ENCODE measurements at regions not wholly inside any gene's neighbourhood (a gene's known extent, or its start where the extent isn't known, plus 50 kb on each side); places are given as distances from the start of the nearest gene placed in this dataset.

DNA sequence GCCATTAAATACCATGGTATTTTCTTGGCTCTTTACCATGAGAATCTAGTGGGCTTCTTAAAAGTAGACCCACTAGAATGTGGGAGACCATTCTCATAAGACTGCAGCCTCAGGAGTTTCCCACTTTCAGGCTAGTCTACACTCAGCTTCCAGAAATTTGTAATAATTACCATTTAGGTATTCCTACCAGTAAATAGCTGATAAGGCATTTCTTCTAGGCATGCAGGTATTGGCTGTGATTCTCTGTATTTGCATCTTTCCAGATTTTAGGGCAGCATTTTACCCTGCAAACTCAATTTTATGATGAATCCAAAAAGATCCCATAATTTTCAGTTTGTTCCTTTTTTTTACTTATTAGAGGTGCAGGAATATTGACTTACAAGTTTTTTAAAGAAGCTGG, 496.6 kb downstream of the TRAM1L1 start:
- H3K36me3 ChIP-seq (ENCODE audit: control insufficient read depth in 2 of 2, insufficient read depth in 2 of 2, low read length in 2 of 2): no peaks in the 10 kb centered on the region
- no peak overlapping the region for H3K9ac ChIP-seq (ENCODE audit: low read depth in 1 of 2, low read length in 2 of 2)
- no peaks in the 10 kb centered on the region for H3K9me3 ChIP-seq (ENCODE audit: control insufficient read depth in 2 of 2, low read length in 2 of 2)
- H3K27me3 ChIP-seq (ENCODE audit: control insufficient read depth in 2 of 2, insufficient read depth in 2 of 2, low read length in 2 of 2): no peaks in the 10 kb centered on the region
- no peak overlapping the region for H3K4me3 ChIP-seq (ENCODE audit: low read length in 2 of 2)
- no peaks in the 10 kb centered on the region for H3K4me1 ChIP-seq (ENCODE audit: control insufficient read depth in 2 of 2, insufficient read depth in 2 of 2, low read length in 2 of 2)
- no peak overlapping the region for H3K27ac ChIP-seq (ENCODE audit: low read depth in 2 of 2, low read length in 2 of 2)

DNA sequence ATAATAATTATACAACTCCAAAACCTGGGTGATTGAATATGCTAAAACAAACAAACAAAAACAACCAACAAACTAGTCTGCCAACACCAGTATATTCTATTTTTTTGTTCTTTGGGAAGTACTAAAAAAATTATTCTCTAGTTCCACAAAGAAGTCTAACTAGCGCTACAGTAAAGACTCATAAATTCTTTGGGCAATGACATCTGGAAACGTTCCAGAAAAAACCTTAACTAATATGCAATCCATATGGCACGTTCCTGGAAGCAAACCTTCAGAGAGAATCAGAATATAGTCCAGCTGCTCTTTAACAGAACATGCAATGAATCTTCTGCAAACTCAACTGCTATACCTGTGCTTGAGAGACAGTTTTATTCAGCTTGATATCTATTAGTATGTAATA, 500.1 kb downstream of the TRAM1L1 start:
- H3K27me3 ChIP-seq (ENCODE audit: control insufficient read depth in 2 of 2, insufficient read depth in 2 of 2, low read length in 2 of 2): no peaks in the 10 kb centered on the region
- no peaks in the 10 kb centered on the region for H3K36me3 ChIP-seq (ENCODE audit: control insufficient read depth in 2 of 2, insufficient read depth in 2 of 2, low read length in 2 of 2)
- no peak overlapping the region for H3K9ac ChIP-seq (ENCODE audit: low read depth in 1 of 2, low read length in 2 of 2)
- H3K4me3 ChIP-seq (ENCODE audit: low read length in 2 of 2): no peak overlapping the region
- H3K9me3 ChIP-seq (ENCODE audit: control insufficient read depth in 2 of 2, low read length in 2 of 2): no peaks in the 10 kb centered on the region
- no peaks in the 10 kb centered on the region for H3K4me1 ChIP-seq (ENCODE audit: control insufficient read depth in 2 of 2, insufficient read depth in 2 of 2, low read length in 2 of 2)
- no peak overlapping the region for H3K27ac ChIP-seq (ENCODE audit: low read depth in 2 of 2, low read length in 2 of 2)

DNA sequence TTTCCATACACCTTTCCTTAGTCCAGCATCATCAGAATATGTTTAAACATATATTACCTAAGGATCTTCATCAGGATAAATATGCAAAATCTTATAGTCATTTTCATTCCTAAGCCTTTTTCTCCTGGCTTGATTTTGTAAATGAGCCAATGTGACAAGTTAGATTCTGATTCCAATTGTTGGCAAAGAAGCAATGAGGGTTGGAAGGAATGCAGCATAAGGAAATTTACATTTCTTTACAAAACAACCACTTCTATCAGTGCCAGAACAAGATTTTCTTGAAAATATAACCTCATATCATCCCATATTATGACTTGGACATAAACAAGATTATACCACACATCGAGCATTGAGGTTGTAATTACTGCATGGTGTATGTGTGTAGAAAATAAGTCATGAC, 508.1 kb downstream of the TRAM1L1 start:
- Histone ChIP-seq H3K27me3 (ENCODE audit: control insufficient read depth in 2 of 2, insufficient read depth in 2 of 2, low read length in 2 of 2) (no peaks in the 10 kb centered on the region), H3K4me3 (ENCODE audit: low read length in 2 of 2) (no peak overlapping the region), H3K9ac (ENCODE audit: low read depth in 1 of 2, low read length in 2 of 2) (no peak overlapping the region), H3K36me3 (ENCODE audit: control insufficient read depth in 2 of 2, insufficient read depth in 2 of 2, low read length in 2 of 2) (no peaks in the 10 kb centered on the region), H3K27ac (ENCODE audit: low read depth in 2 of 2, low read length in 2 of 2) (no peak overlapping the region), H3K4me1 (ENCODE audit: control insufficient read depth in 2 of 2, insufficient read depth in 2 of 2, low read length in 2 of 2) (no peaks in the 10 kb centered on the region), H3K9me3 (ENCODE audit: control insufficient read depth in 2 of 2, low read length in 2 of 2) (no peaks in the 10 kb centered on the region)

DNA sequence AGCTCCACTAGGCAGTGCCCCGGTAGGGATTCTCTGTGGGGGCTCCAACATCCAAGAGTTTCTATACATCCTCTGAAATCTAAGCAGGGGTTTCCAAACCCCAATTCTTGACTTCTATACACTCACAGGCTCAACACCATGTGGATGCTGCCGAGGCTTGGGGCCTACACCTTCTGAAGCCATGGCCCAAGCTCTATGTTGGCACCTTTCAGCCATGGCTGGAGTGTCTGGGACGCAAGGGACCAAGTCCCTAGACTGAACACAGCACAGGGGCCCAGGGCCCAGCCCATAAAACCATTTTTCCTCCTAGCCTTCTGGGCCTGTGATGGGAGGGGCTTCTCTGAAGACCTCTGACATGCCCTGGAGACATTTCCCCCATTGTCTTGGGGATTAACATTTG, 511.8 kb downstream of the TRAM1L1 start:
- Histone ChIP-seq H3K9me3 (ENCODE audit: control insufficient read depth in 2 of 2, low read length in 2 of 2) (no peaks in the 10 kb centered on the region), H3K36me3 (ENCODE audit: control insufficient read depth in 2 of 2, insufficient read depth in 2 of 2, low read length in 2 of 2) (no peaks in the 10 kb centered on the region), H3K27me3 (ENCODE audit: control insufficient read depth in 2 of 2, insufficient read depth in 2 of 2, low read length in 2 of 2) (no peaks in the 10 kb centered on the region), H3K27ac (ENCODE audit: low read depth in 2 of 2, low read length in 2 of 2) (no peak overlapping the region), H3K4me3 (ENCODE audit: low read length in 2 of 2) (no peak overlapping the region), H3K4me1 (ENCODE audit: control insufficient read depth in 2 of 2, insufficient read depth in 2 of 2, low read length in 2 of 2) (no peaks in the 10 kb centered on the region), H3K9ac (ENCODE audit: low read depth in 1 of 2, low read length in 2 of 2) (no peak overlapping the region)

DNA sequence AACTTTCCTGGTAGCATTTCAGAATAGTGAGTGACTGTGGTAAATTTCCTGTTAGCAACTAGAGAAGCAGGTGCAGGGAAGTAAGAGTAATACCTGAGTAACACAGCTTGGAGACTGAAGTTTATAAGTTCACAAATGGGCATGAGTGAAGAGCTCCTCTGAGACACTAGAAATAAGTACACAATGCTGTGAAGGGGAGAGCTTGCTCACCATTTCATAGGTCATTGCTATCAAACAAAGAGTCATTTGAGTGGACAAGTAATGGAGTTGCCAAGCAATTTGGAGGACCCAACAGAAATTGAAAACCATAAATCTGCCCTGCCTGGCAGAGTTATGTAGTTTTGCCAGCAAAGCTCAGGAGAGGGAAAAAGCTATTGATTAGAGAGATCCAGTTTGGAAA, 523.6 kb downstream of the TRAM1L1 start:
- no peaks in the 10 kb centered on the region for H3K9me3 ChIP-seq (ENCODE audit: control insufficient read depth in 2 of 2, low read length in 2 of 2)
- no peak overlapping the region for H3K9ac ChIP-seq (ENCODE audit: low read depth in 1 of 2, low read length in 2 of 2)
- H3K36me3 ChIP-seq (ENCODE audit: control insufficient read depth in 2 of 2, insufficient read depth in 2 of 2, low read length in 2 of 2): no peaks in the 10 kb centered on the region
- no peaks in the 10 kb centered on the region for H3K27me3 ChIP-seq (ENCODE audit: control insufficient read depth in 2 of 2, insufficient read depth in 2 of 2, low read length in 2 of 2)
- H3K27ac ChIP-seq (ENCODE audit: low read depth in 2 of 2, low read length in 2 of 2): no peak overlapping the region
- no peak overlapping the region for H3K4me3 ChIP-seq (ENCODE audit: low read length in 2 of 2)
- no peaks in the 10 kb centered on the region for H3K4me1 ChIP-seq (ENCODE audit: control insufficient read depth in 2 of 2, insufficient read depth in 2 of 2, low read length in 2 of 2)

DNA sequence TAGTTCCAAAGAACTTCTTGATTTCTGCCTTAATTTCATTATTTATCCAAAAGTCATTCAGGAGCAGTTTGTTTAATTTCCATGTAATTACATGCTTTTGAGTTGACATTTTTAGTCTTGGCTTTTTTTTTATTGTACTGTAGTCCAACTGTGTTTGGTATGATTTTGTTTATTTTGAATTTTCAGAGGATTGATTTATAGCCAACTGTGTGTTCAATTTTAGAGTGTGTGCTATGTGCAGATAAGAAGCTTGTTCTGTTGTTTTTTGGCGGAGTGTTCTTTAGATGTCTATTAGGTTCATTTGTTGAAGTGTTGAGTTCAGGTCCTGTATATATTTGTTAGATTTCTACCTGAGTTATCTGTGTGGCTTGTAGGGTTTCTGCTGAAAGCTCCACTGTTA, 533.6 kb downstream of the TRAM1L1 start:
- no peak overlapping the region for H3K4me3 ChIP-seq (ENCODE audit: low read length in 2 of 2)
- H3K9ac ChIP-seq (ENCODE audit: low read depth in 1 of 2, low read length in 2 of 2): no peak overlapping the region
- no peak overlapping the region for H3K27ac ChIP-seq (ENCODE audit: low read depth in 2 of 2, low read length in 2 of 2)
- H3K4me1 ChIP-seq (ENCODE audit: control insufficient read depth in 2 of 2, insufficient read depth in 2 of 2, low read length in 2 of 2): no peaks in the 10 kb centered on the region
- no peaks in the 10 kb centered on the region for H3K27me3 ChIP-seq (ENCODE audit: control insufficient read depth in 2 of 2, insufficient read depth in 2 of 2, low read length in 2 of 2)
- no peaks in the 10 kb centered on the region for H3K9me3 ChIP-seq (ENCODE audit: control insufficient read depth in 2 of 2, low read length in 2 of 2)
- H3K36me3 ChIP-seq (ENCODE audit: control insufficient read depth in 2 of 2, insufficient read depth in 2 of 2, low read length in 2 of 2): no peaks in the 10 kb centered on the region

DNA sequence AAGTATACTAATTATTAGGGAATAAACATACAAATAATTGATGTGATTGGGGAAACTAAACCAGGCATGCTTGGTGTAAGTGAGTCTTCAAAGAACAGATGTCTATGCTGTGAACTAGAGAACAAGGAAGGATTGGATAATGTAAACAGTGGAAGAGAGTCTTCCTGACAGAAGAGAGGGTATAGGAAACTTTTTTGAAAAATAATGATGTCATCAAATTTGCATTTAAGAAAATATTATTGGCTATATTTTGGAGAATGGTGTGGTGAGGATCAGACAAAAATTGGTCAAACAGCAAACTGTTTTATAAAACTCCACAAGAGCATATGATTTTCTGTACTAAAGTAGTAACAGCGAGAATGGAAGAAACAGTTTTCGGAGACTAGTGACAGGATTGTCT, 537.7 kb downstream of the TRAM1L1 start:
- Histone ChIP-seq H3K36me3 (ENCODE audit: control insufficient read depth in 2 of 2, insufficient read depth in 2 of 2, low read length in 2 of 2) (no peaks in the 10 kb centered on the region), H3K9me3 (ENCODE audit: control insufficient read depth in 2 of 2, low read length in 2 of 2) (no peaks in the 10 kb centered on the region), H3K27me3 (ENCODE audit: control insufficient read depth in 2 of 2, insufficient read depth in 2 of 2, low read length in 2 of 2) (no peaks in the 10 kb centered on the region), H3K4me1 (ENCODE audit: control insufficient read depth in 2 of 2, insufficient read depth in 2 of 2, low read length in 2 of 2) (no peaks in the 10 kb centered on the region), H3K27ac (ENCODE audit: low read depth in 2 of 2, low read length in 2 of 2) (no peak overlapping the region), H3K4me3 (ENCODE audit: low read length in 2 of 2) (no peak overlapping the region), H3K9ac (ENCODE audit: low read depth in 1 of 2, low read length in 2 of 2) (no peak overlapping the region)

DNA sequence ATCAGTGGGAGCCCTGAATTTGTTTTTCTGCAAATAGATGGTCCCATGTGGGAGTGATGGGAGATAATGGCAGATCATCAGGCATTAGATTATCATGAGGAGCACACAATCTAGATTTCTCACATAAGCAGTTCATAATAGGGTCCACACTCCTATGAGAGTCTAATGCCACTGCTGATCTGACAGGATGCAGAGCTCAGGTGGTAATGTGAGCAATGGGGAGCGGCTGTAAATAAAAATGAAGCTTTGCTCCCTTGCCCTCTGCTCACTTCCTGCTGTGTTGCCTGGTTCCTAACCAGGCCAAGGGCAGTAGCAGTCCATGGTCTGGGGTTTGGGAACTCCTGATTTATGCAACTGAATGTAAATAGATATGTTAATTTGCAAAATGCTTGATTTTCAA, 538.6 kb downstream of the TRAM1L1 start:
- Histone ChIP-seq H3K36me3 (ENCODE audit: control insufficient read depth in 2 of 2, insufficient read depth in 2 of 2, low read length in 2 of 2) (no peaks in the 10 kb centered on the region), H3K27ac (ENCODE audit: low read depth in 2 of 2, low read length in 2 of 2) (no peak overlapping the region), H3K9ac (ENCODE audit: low read depth in 1 of 2, low read length in 2 of 2) (no peak overlapping the region), H3K4me3 (ENCODE audit: low read length in 2 of 2) (no peak overlapping the region), H3K4me1 (ENCODE audit: control insufficient read depth in 2 of 2, insufficient read depth in 2 of 2, low read length in 2 of 2) (no peaks in the 10 kb centered on the region), H3K9me3 (ENCODE audit: control insufficient read depth in 2 of 2, low read length in 2 of 2) (no peaks in the 10 kb centered on the region), H3K27me3 (ENCODE audit: control insufficient read depth in 2 of 2, insufficient read depth in 2 of 2, low read length in 2 of 2) (no peaks in the 10 kb centered on the region)

DNA sequence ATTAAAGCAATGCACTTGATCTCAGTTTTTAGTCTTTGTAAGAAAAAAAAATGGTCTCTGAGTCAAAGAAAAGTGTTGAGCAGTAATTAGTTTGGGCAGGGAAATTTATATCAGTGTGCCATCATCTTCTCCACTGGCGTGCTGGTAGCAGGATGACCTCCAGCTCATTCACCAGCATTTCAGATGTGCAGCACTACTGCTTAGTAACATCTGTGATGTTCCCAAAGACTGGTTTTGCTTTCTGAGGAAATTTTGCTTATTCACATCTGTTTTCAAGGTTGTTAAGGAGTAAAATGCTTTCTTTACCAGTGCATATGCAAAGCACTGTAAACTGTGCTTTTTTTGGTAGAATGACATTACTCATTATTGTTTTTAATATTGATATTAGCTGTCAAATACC, 540.4 kb downstream of the TRAM1L1 start:
- no peaks in the 10 kb centered on the region for H3K36me3 ChIP-seq (ENCODE audit: control insufficient read depth in 2 of 2, insufficient read depth in 2 of 2, low read length in 2 of 2)
- no peaks in the 10 kb centered on the region for H3K4me1 ChIP-seq (ENCODE audit: control insufficient read depth in 2 of 2, insufficient read depth in 2 of 2, low read length in 2 of 2)
- no peaks in the 10 kb centered on the region for H3K27me3 ChIP-seq (ENCODE audit: control insufficient read depth in 2 of 2, insufficient read depth in 2 of 2, low read length in 2 of 2)
- no peak overlapping the region for H3K4me3 ChIP-seq (ENCODE audit: low read length in 2 of 2)
- no peak overlapping the region for H3K27ac ChIP-seq (ENCODE audit: low read depth in 2 of 2, low read length in 2 of 2)
- no peaks in the 10 kb centered on the region for H3K9me3 ChIP-seq (ENCODE audit: control insufficient read depth in 2 of 2, low read length in 2 of 2)
- H3K9ac ChIP-seq (ENCODE audit: low read depth in 1 of 2, low read length in 2 of 2): no peak overlapping the region

DNA sequence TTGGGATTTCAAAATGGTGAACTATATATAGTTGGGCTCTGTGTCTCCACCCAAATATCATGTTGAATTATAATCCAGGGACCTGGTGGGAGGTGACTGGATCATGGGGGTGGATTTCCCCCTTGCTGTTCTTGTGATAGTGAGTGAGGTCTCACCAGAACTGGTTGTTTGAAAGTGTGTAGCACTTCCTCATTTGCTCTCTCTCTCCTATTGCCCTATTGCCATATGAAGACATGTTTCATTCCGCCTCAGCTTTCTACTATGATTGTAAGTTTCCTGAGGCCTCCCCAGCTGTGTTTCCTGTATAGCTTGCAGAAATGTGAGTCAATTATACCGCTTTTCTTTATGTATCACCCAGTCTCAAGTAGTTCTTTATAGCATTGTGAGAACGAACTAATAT, 545.6 kb downstream of the TRAM1L1 start:
- Histone ChIP-seq H3K27me3 (ENCODE audit: control insufficient read depth in 2 of 2, insufficient read depth in 2 of 2, low read length in 2 of 2) (no peaks in the 10 kb centered on the region), H3K27ac (ENCODE audit: low read depth in 2 of 2, low read length in 2 of 2) (no peak overlapping the region), H3K9ac (ENCODE audit: low read depth in 1 of 2, low read length in 2 of 2) (no peak overlapping the region), H3K36me3 (ENCODE audit: control insufficient read depth in 2 of 2, insufficient read depth in 2 of 2, low read length in 2 of 2) (no peaks in the 10 kb centered on the region), H3K4me3 (ENCODE audit: low read length in 2 of 2) (no peak overlapping the region), H3K4me1 (ENCODE audit: control insufficient read depth in 2 of 2, insufficient read depth in 2 of 2, low read length in 2 of 2) (no peaks in the 10 kb centered on the region), H3K9me3 (ENCODE audit: control insufficient read depth in 2 of 2, low read length in 2 of 2) (no peaks in the 10 kb centered on the region)

DNA sequence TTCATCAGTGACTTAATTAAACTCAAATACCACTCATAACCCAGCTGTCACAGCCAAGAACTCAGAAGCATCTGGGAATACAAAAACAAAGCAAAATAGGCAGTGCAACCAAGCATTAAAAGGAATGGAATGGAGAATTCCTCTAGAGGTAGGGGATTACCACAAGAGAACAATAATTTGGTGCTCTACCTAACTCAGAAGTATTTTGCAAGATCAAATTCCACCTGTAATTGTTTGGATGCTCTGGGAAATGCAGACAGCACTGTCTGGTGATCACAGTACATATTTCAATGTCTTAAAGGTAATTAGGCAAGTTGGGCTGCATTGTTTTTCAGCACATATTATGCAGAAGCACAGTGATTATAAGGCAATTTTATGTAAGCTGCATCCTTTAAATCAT, 547.5 kb downstream of the TRAM1L1 start:
- Histone ChIP-seq H3K27me3 (ENCODE audit: control insufficient read depth in 2 of 2, insufficient read depth in 2 of 2, low read length in 2 of 2) (no peaks in the 10 kb centered on the region), H3K9ac (ENCODE audit: low read depth in 1 of 2, low read length in 2 of 2) (no peak overlapping the region), H3K36me3 (ENCODE audit: control insufficient read depth in 2 of 2, insufficient read depth in 2 of 2, low read length in 2 of 2) (no peaks in the 10 kb centered on the region), H3K4me3 (ENCODE audit: low read length in 2 of 2) (no peak overlapping the region), H3K9me3 (ENCODE audit: control insufficient read depth in 2 of 2, low read length in 2 of 2) (no peaks in the 10 kb centered on the region), H3K27ac (ENCODE audit: low read depth in 2 of 2, low read length in 2 of 2) (no peak overlapping the region), H3K4me1 (ENCODE audit: control insufficient read depth in 2 of 2, insufficient read depth in 2 of 2, low read length in 2 of 2) (no peaks in the 10 kb centered on the region)
